ENCODE measurements at regions not wholly inside any gene's neighbourhood (a gene's known extent, or its start where the extent isn't known, plus 50 kb on each side); places are given as distances from the start of the nearest gene placed in this dataset.

GRCh38 chr5:162283609-162284008 is 216.0 kb downstream of the GABRG2 start:
- Histone ChIP-seq H3K27me3 (ENCODE audit: insufficient read depth, low read depth) (no peaks in the 10 kb centered on the region), H4K20me1 (ENCODE audit: insufficient read depth) (no peaks in the 10 kb centered on the region), H3K79me2 (ENCODE audit: insufficient read depth, low read depth) (no peaks in the 10 kb centered on the region), H3K4me1 (ENCODE audit: low read depth, poor library complexity, severe bottlenecking) (no peaks in the 10 kb centered on the region), H3K4me2 (no peak overlapping the region), H3K36me3 (ENCODE audit: insufficient read depth) (no peaks in the 10 kb centered on the region), H2AFZ (ENCODE audit: low read depth) (no peak overlapping the region), H3K4me3 (IDR thresholded peaks at IDR 0.05; ENCODE audit: insufficient read depth, low read depth, low read length) (no peak overlapping the region), H3K9ac (no peak overlapping the region), H3K27ac (no peak overlapping the region)
- TF ChIP-seq CTCF (conservative IDR thresholded peaks at IDR 0.05; ENCODE audit: low read depth, low read length): no peak

- no peak overlapping the region for H3K9ac ChIP-seq
- no peaks in the 10 kb centered on the region for H3K36me3 ChIP-seq (ENCODE audit: insufficient read depth)
- H3K27ac ChIP-seq: no peak overlapping the region
- no peaks in the 10 kb centered on the region for H3K79me2 ChIP-seq (ENCODE audit: insufficient read depth, low read depth)
- H4K20me1 ChIP-seq (ENCODE audit: insufficient read depth): no peaks in the 10 kb centered on the region
- H2AFZ ChIP-seq (ENCODE audit: low read depth): no peak overlapping the region
- no peak overlapping the region for H3K4me2 ChIP-seq
- no peaks in the 10 kb centered on the region for H3K27me3 ChIP-seq (ENCODE audit: insufficient read depth, low read depth)
- no peaks in the 10 kb centered on the region for H3K4me1 ChIP-seq (ENCODE audit: low read depth, poor library complexity, severe bottlenecking)
- no peak for TF ChIP-seq CTCF (conservative IDR thresholded peaks at IDR 0.05; ENCODE audit: low read depth, low read length)
- no peak overlapping the region for H3K4me3 ChIP-seq (IDR thresholded peaks at IDR 0.05; ENCODE audit: insufficient read depth, low read depth, low read length)
Observed at GRCh38 chr5:162288647-162289296, 221.2 kb downstream of the GABRG2 start.

GRCh38 chr5:162289489-162289888 is 221.9 kb downstream of the GABRG2 start:
- Histone ChIP-seq H3K27me3 (ENCODE audit: insufficient read depth, low read depth) (no peaks in the 10 kb centered on the region), H3K36me3 (ENCODE audit: insufficient read depth) (no peaks in the 10 kb centered on the region), H3K4me1 (ENCODE audit: low read depth, poor library complexity, severe bottlenecking) (no peaks in the 10 kb centered on the region), H3K4me2 (no peak overlapping the region), H3K4me3 (IDR thresholded peaks at IDR 0.05; ENCODE audit: insufficient read depth, low read depth, low read length) (no peak overlapping the region), H3K79me2 (ENCODE audit: insufficient read depth, low read depth) (no peaks in the 10 kb centered on the region), H3K9ac (no peak overlapping the region), H4K20me1 (ENCODE audit: insufficient read depth) (no peaks in the 10 kb centered on the region), H3K27ac (no peak overlapping the region), H2AFZ (ENCODE audit: low read depth) (no peak overlapping the region)
- no peak for TF ChIP-seq CTCF (conservative IDR thresholded peaks at IDR 0.05; ENCODE audit: low read depth, low read length)

- no peak overlapping the region for H3K27ac ChIP-seq
- no peak overlapping the region for H2AFZ ChIP-seq (ENCODE audit: low read depth)
- no peak for TF ChIP-seq CTCF (conservative IDR thresholded peaks at IDR 0.05; ENCODE audit: low read depth, low read length)
- no peaks in the 10 kb centered on the region for H3K36me3 ChIP-seq (ENCODE audit: insufficient read depth)
- H3K4me3 ChIP-seq (IDR thresholded peaks at IDR 0.05; ENCODE audit: insufficient read depth, low read depth, low read length): no peak overlapping the region
- no peaks in the 10 kb centered on the region for H3K79me2 ChIP-seq (ENCODE audit: insufficient read depth, low read depth)
- no peak overlapping the region for H3K9ac ChIP-seq
- H3K4me1 ChIP-seq (ENCODE audit: low read depth, poor library complexity, severe bottlenecking): no peaks in the 10 kb centered on the region
- H4K20me1 ChIP-seq (ENCODE audit: insufficient read depth): no peaks in the 10 kb centered on the region
- no peaks in the 10 kb centered on the region for H3K27me3 ChIP-seq (ENCODE audit: insufficient read depth, low read depth)
- H3K4me2 ChIP-seq: no peak overlapping the region
Observed at GRCh38 chr5:162299793-162300192, 232.2 kb downstream of the GABRG2 start.
